H1 (cell line): ENCODE measurements at regions not wholly inside any gene's neighbourhood (a gene's known extent, or its start where the extent isn't known, plus 50 kb on each side); places are given as distances from the start of the nearest gene placed in this dataset.

Experiments
- CTCF ChIA-PET: fragments of 300-600 bp; sonication (Branson Sonifier 250); formaldehyde crosslinking; loops from one replicate; lab custom pipeline; 2021; ENCODE audit not compliant: partially characterized antibody; lab: Charles Lee
- POLR2A ChIA-PET: fragments of 300-600 bp; sonication (Branson Sonifier 250); formaldehyde crosslinking; loops from one replicate; lab custom pipeline; 2021; ENCODE audit warnings: inconsistent platforms; ENCODE audit not compliant: partially characterized antibody; lab: Charles Lee
- DNase-seq, 2 experiments: peaks; one replicate each; pipeline versions ENCODE4 v3.0.0 to v3.0.0-alpha.2; 2010 to 2022; ENCODE audit warnings: low spot score in 2 of 2, low read depth in 1 of 2, mixed read lengths in 1 of 2
- FAIRE-seq: peaks from 2 replicates; lab custom pipeline; 2011; peaks lifted over from hg19 to GRCh38; lab: Jason Lieb, UNC
- H2AFZ ChIP-seq: 2 replicates; pipeline ENCODE4 v1.8.1; 2012; ENCODE audit warnings: low read length, inconsistent platforms
- H2AK5ac ChIP-seq: 2 replicates; pipeline ENCODE4 v1.6.1; 2013; ENCODE audit warnings: low read depth, low read length
- H2BK120ac ChIP-seq: replicated peaks from 2 replicates; pipeline ENCODE3; 2013; ENCODE audit warnings: low read depth, low read length, inconsistent platforms
- H2BK12ac ChIP-seq: 2 replicates; pipeline ENCODE4 v1.6.1; 2013; ENCODE audit warnings: low read depth, low read length
- H2BK15ac ChIP-seq: 2 replicates; pipeline ENCODE4 v1.6.1; 2013; ENCODE audit warnings: low read length
- H2BK20ac ChIP-seq: 2 replicates; pipeline ENCODE4 v1.6.1; 2013; ENCODE audit warnings: low read length
- H2BK5ac ChIP-seq: 2 replicates; pipeline ENCODE4 v1.6.1; 2013; ENCODE audit warnings: low read depth, low read length
- H3K14ac ChIP-seq: 2 replicates; pipeline ENCODE4 v1.6.1; 2013; ENCODE audit warnings: inconsistent platforms; ENCODE audit not compliant: insufficient read length
- H3K18ac ChIP-seq: 2 replicates; pipeline ENCODE4 v1.6.1; 2013; ENCODE audit warnings: low read length; ENCODE audit errors: extremely low read depth
- H3K23ac ChIP-seq: 2 replicates; pipeline ENCODE4 v1.6.1; 2013; ENCODE audit warnings: inconsistent platforms; ENCODE audit not compliant: insufficient read length
- H3K23me2 ChIP-seq: 2 replicates; pipeline ENCODE4 v1.6.1; 2013; ENCODE audit warnings: low read depth, low read length
- H3K27ac ChIP-seq: 2 replicates; pipeline ENCODE4 v1.6.1; 2011; ENCODE audit warnings: low read depth, low read length, inconsistent platforms
- H3K27me3 ChIP-seq, 4 experiments: replicated peaks in 1 of 4; 1 replicate in 1 of 4; 2 replicates in 3 of 4; pipeline versions ENCODE4 v1.6.1 to v1.8.1; 2011 to 2013; ENCODE audit warnings: low read length in 3 of 4, mild to moderate bottlenecking in 3 of 4, inconsistent platforms in 2 of 4, mixed read lengths in 2 of 4, moderate library complexity in 1 of 4; ENCODE audit not compliant: control insufficient read depth in 3 of 4, insufficient read depth in 3 of 4; ENCODE audit errors: extremely low read depth in 1 of 4
- H3K36me3 ChIP-seq, 4 experiments: 2 replicates each; pipeline versions ENCODE4 v1.6.1 to v1.8.1; 2011 to 2013; ENCODE audit warnings: mild to moderate bottlenecking in 4 of 4, low read length in 3 of 4, moderate library complexity in 2 of 4, control low read depth in 1 of 4, inconsistent platforms in 1 of 4; ENCODE audit not compliant: insufficient read depth in 4 of 4, control insufficient read depth in 2 of 4
- H3K4ac ChIP-seq: replicated peaks from 2 replicates; pipeline ENCODE3; 2013; ENCODE audit warnings: low read length, low read depth, mixed read lengths, inconsistent platforms; ENCODE audit not compliant: insufficient read length
- H3K4me1 ChIP-seq, 4 experiments: replicated peaks in 1 of 4; 1 replicate in 1 of 4; 2 replicates in 3 of 4; pipeline versions ENCODE4 v1.6.1 to v1.8.1; 2011 to 2013; ENCODE audit warnings: low read length in 3 of 4, inconsistent platforms in 2 of 4, mixed read lengths in 1 of 4; ENCODE audit not compliant: insufficient read depth in 4 of 4, control insufficient read depth in 3 of 4
- H3K4me2 ChIP-seq, 2 experiments: 2 replicates each; pipeline versions ENCODE4 v1.6.1 to v1.8.1; 2011 to 2013; ENCODE audit warnings: low read depth in 2 of 2, low read length in 2 of 2, control low read depth in 1 of 2, inconsistent platforms in 1 of 2, mild to moderate bottlenecking in 1 of 2; ENCODE audit not compliant: insufficient read depth in 1 of 2
- H3K4me3 ChIP-seq, 4 experiments: fragments of 200-600, 300-600 bp in 1 of 4; sonication (generic), shearing (Covaris generic), sonication (Bioruptor Twin) in 1 of 4; 2 replicates each; pipeline versions ENCODE4 v1.5.1 to v1.8.1; 2011 to 2016; ENCODE audit warnings: low read length in 4 of 4, low read depth in 3 of 4, control low read depth in 2 of 4, inconsistent platforms in 2 of 4, mild to moderate bottlenecking in 2 of 4, mixed read lengths in 1 of 4, moderate library complexity in 1 of 4; ENCODE audit not compliant: insufficient read depth in 2 of 4; ENCODE audit errors: extremely low read depth in 1 of 4
- H3K56ac ChIP-seq: replicated peaks from 2 replicates; pipeline ENCODE3; 2013; ENCODE audit warnings: low read depth, mild to moderate bottlenecking, mixed read lengths, low read length, inconsistent platforms; ENCODE audit not compliant: insufficient read length
- H3K79me1 ChIP-seq: 2 replicates; pipeline ENCODE4 v1.6.1; 2013; ENCODE audit warnings: low read depth, low read length, control low read depth
- H3K79me2 ChIP-seq, 2 experiments: 2 replicates each; pipeline versions ENCODE4 v1.6.1 to v1.8.1; 2012 to 2013; ENCODE audit warnings: low read length in 2 of 2, mild to moderate bottlenecking in 2 of 2, inconsistent platforms in 1 of 2; ENCODE audit not compliant: insufficient read depth in 2 of 2, control insufficient read depth in 1 of 2
- H3K9ac ChIP-seq, 4 experiments: replicated peaks in 1 of 4; 1 replicate in 1 of 4; 2 replicates in 3 of 4; pipeline versions ENCODE4 v1.6.1 to v1.8.1; 2011 to 2013; ENCODE audit warnings: low read depth in 3 of 4, low read length in 3 of 4, control low read depth in 2 of 4, mild to moderate bottlenecking in 2 of 4, moderate library complexity in 2 of 4, inconsistent platforms in 1 of 4; ENCODE audit errors: extremely low read depth in 1 of 4
- H3K9me3 ChIP-seq, 2 experiments: 2 replicates each; pipeline versions ENCODE4 v1.6.1 to v1.8.1; 2012 to 2013; ENCODE audit warnings: mild to moderate bottlenecking in 2 of 2, moderate library complexity in 2 of 2, control low read depth in 1 of 2, inconsistent platforms in 1 of 2, low read depth in 1 of 2, low read length in 1 of 2, mixed read lengths in 1 of 2; ENCODE audit not compliant: insufficient read depth in 2 of 2
- H4K20me1 ChIP-seq, 2 experiments: replicated peaks in 1 of 2; 2 replicates each; pipeline versions ENCODE3 to v1.8.1; 2011 to 2013; ENCODE audit warnings: inconsistent platforms in 2 of 2, low read length in 2 of 2, mild to moderate bottlenecking in 1 of 2; ENCODE audit not compliant: insufficient read depth in 2 of 2, control insufficient read depth in 1 of 2
- H4K5ac ChIP-seq: 2 replicates; pipeline ENCODE4 v1.6.1; 2013; ENCODE audit warnings: low read length, low read depth, mixed read lengths, inconsistent platforms; ENCODE audit not compliant: insufficient read length
- H4K8ac ChIP-seq: 2 replicates; pipeline ENCODE4 v1.8.0; 2013; ENCODE audit warnings: mild to moderate bottlenecking, moderate library complexity, low read length, inconsistent platforms; ENCODE audit not compliant: insufficient read depth; ENCODE audit errors: extremely low read depth
- H4K91ac ChIP-seq: replicated peaks from 2 replicates; pipeline ENCODE3; 2013; ENCODE audit warnings: low read length, mixed read lengths, inconsistent platforms; ENCODE audit not compliant: insufficient read length
- CHD1 ChIP-seq: IDR thresholded peaks from 2 replicates; pipeline ENCODE4 v1.6.1; 2012; ENCODE audit warnings: low read depth, low read length, improper control_type of control experiment
- GABPA ChIP-seq: IDR thresholded peaks from 2 replicates; pipeline ENCODE4 v1.6.1; 2011; ENCODE audit warnings: mild to moderate bottlenecking, low read length, moderate library complexity, borderline replicate concordance; ENCODE audit not compliant: insufficient read depth
- JUND ChIP-seq: IDR thresholded peaks from 2 replicates; pipeline ENCODE4 v1.6.1; 2011; ENCODE audit warnings: mild to moderate bottlenecking, improper control_type of control experiment, low read length
- NANOG ChIP-seq: IDR thresholded peaks from 2 replicates; pipeline ENCODE4 v1.6.1; 2011; ENCODE audit warnings: low read length, low read depth, mild to moderate bottlenecking, inconsistent platforms; ENCODE audit not compliant: insufficient read depth, poor library complexity, severe bottlenecking
- PHF8 ChIP-seq: fragments of 200-600 bp; sonication (generic); conservative IDR thresholded peaks from 2 replicates; pipeline ENCODE4 v1.7.1; 2012; ENCODE audit warnings: low read depth, mild to moderate bottlenecking, inconsistent platforms, low read length, moderate library complexity
- SP2 ChIP-seq: IDR thresholded peaks from 2 replicates; pipeline ENCODE4 v1.6.1; 2012; ENCODE audit warnings: mild to moderate bottlenecking, low read length, inconsistent platforms
- SP4 ChIP-seq: IDR thresholded peaks from 2 replicates; pipeline ENCODE4 v1.6.1; 2012; ENCODE audit warnings: low read length, inconsistent platforms
- SRF ChIP-seq: IDR thresholded peaks from 2 replicates; pipeline ENCODE4 v1.6.1; 2011; ENCODE audit warnings: mild to moderate bottlenecking, low read depth, low read length, moderate library complexity
- TAF1 ChIP-seq: IDR thresholded peaks from 2 replicates; pipeline ENCODE4 v1.6.1; 2011; ENCODE audit warnings: mild to moderate bottlenecking, low read depth, low read length
- USF2 ChIP-seq: IDR thresholded peaks from 2 replicates; pipeline ENCODE4 v1.6.1; 2011; ENCODE audit warnings: low read length, improper control_type of control experiment
- TF ChIP-seq, protein P1 (sequence below): IDR thresholded peaks from 2 replicates; pipeline ENCODE4 v1.6.1; 2011; ENCODE audit warnings: low read depth, mild to moderate bottlenecking, low read length; ENCODE audit not compliant: insufficient read depth
- TF ChIP-seq, protein P2 (sequence below), 3 experiments: IDR thresholded peaks; 1 replicate in 2 of 3; 2 replicates in 1 of 3; pipeline versions ENCODE4 v1.5.1 to v1.6.1; 2011; ENCODE audit warnings: low read length in 3 of 3, mild to moderate bottlenecking in 3 of 3, inconsistent platforms in 2 of 3, low read depth in 1 of 3, moderate library complexity in 1 of 3; ENCODE audit not compliant: insufficient read depth in 1 of 3; ENCODE audit errors: control extremely low read depth in 1 of 3

DNA sequence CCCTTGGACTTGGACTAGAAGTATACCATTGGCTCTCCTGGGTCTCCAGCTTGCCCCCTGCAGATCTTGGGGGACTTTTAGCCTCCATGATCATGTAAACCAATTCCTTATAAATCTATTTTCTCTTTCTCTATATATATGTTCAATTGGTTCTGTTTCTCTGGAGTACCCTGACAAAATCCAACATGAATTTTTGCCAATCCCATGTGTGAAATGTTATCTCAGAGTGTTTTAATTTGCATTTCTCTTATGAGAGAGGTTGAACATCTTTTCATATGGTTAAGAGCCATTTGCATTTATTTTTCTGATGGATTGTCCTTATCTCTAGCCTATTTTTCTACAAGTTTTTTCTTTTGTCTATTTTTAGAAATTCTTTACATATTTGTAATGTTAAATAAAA, 131.7 kb upstream of the NEO1 start:
- no peaks in the 10 kb centered on the region for H3K36me3 ChIP-seq
- H3K4ac ChIP-seq, result no peak overlapping the region
- no peaks in the 10 kb centered on the region for H3K79me1 ChIP-seq
- H3K23me2 ChIP-seq, result no peaks in the 10 kb centered on the region
- H3K27me3 ChIP-seq, result no peaks in the 10 kb centered on the region
- FAIRE-seq, result no peak
- H3K23ac ChIP-seq, result no peak overlapping the region
- CTCF ChIA-PET, result interaction anchor here (1.0 kb wide), 1 partner anchor 36 kb away, joined by 4 read pairs; no protein-coding TSS in a partner anchor
- no peaks in the 10 kb centered on the region for H3K4me1 ChIP-seq
- H3K9ac ChIP-seq, result no peak overlapping the region
- H2BK20ac ChIP-seq, result no peak overlapping the region
- H3K14ac ChIP-seq, result no peak overlapping the region
- H3K9me3 ChIP-seq, result no peaks in the 10 kb centered on the region
- no peak overlapping the region for H3K4me2 ChIP-seq
- no peak overlapping the region for H3K56ac ChIP-seq
- H2BK12ac ChIP-seq, result no peak overlapping the region
- H3K27ac ChIP-seq, result no peak overlapping the region
- H3K79me2 ChIP-seq, result no peaks in the 10 kb centered on the region
- no peak overlapping the region for H3K4me3 ChIP-seq
- no peak overlapping the region for H2AK5ac ChIP-seq
- H4K8ac ChIP-seq, result no peak overlapping the region
- DNase-seq, result no peak
- no peak overlapping the region for H2AFZ ChIP-seq
- no peak overlapping the region for H2BK120ac ChIP-seq
- H2BK5ac ChIP-seq, result no peak overlapping the region
- no peak overlapping the region for H3K18ac ChIP-seq
- TF ChIP-seq, protein P1, sequence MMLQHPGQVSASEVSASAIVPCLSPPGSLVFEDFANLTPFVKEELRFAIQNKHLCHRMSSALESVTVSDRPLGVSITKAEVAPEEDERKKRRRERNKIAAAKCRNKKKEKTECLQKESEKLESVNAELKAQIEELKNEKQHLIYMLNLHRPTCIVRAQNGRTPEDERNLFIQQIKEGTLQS, result no peak
- TF ChIP-seq NANOG, result no peak
- TF ChIP-seq CHD1, result no peak
- TF ChIP-seq SRF, result no peak
- TF ChIP-seq USF2, result no peak
- no peak for TF ChIP-seq PHF8
- TF ChIP-seq TAF1, result no peak
- no peak for TF ChIP-seq SP2
- TF ChIP-seq, protein P2, sequence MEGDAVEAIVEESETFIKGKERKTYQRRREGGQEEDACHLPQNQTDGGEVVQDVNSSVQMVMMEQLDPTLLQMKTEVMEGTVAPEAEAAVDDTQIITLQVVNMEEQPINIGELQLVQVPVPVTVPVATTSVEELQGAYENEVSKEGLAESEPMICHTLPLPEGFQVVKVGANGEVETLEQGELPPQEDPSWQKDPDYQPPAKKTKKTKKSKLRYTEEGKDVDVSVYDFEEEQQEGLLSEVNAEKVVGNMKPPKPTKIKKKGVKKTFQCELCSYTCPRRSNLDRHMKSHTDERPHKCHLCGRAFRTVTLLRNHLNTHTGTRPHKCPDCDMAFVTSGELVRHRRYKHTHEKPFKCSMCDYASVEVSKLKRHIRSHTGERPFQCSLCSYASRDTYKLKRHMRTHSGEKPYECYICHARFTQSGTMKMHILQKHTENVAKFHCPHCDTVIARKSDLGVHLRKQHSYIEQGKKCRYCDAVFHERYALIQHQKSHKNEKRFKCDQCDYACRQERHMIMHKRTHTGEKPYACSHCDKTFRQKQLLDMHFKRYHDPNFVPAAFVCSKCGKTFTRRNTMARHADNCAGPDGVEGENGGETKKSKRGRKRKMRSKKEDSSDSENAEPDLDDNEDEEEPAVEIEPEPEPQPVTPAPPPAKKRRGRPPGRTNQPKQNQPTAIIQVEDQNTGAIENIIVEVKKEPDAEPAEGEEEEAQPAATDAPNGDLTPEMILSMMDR (IDR thresholded peaks at IDR 0.05; ENCODE audit: control extremely low read depth in 1 of 3, insufficient read depth in 1 of 3, low read depth in 1 of 3, low read length in 3 of 3), result no peak
- TF ChIP-seq SP4, result no peak
- TF ChIP-seq GABPA, result no peak
- TF ChIP-seq JUND, result no peak
- no peaks in the 10 kb centered on the region for H4K20me1 ChIP-seq
- H2BK15ac ChIP-seq, result no peak overlapping the region
- POLR2A ChIA-PET, result no interaction called here
- H4K91ac ChIP-seq, result no peak overlapping the region
- H4K5ac ChIP-seq, result no peak overlapping the region
